GM23338 (cell line): ENCODE measurements at regions not wholly inside any gene's neighbourhood (a gene's known extent, or its start where the extent isn't known, plus 50 kb on each side); places are given as distances from the start of the nearest gene placed in this dataset.

Experiments
- ATAC-seq: fragments of 200-7000 bp; cut with Tn5 transposase; 3 replicates; pipeline ENCODE4 v1.9.1; 2020
- DNase-seq: peaks from one replicate; pipeline ENCODE4 v3.0.0-alpha.2; 2015; ENCODE audit warnings: low spot score
- H2AFZ ChIP-seq: fragments of 200-600 bp; sonication (generic); 2 replicates; pipeline ENCODE4 v1.8.0; 2016; ENCODE audit warnings: antibody characterized with exemption, mild to moderate bottlenecking, moderate library complexity
- H3F3A ChIP-seq: fragments of 200-600 bp; sonication (generic); replicated peaks from 2 replicates; pipeline ENCODE4 v1.8.0; 2017; ENCODE audit warnings: antibody characterized with exemption, mixed run types, low read depth
- H3K27ac ChIP-seq: fragments of 200-600 bp; sonication (generic); 2 replicates; pipeline ENCODE4 v1.6.1; 2016; ENCODE audit warnings: low read depth
- H3K27me3 ChIP-seq: fragments of 200-600 bp; sonication (generic); 2 replicates; pipeline ENCODE4 v1.8.0; 2016; ENCODE audit warnings: mild to moderate bottlenecking, mixed run types, moderate library complexity; ENCODE audit not compliant: insufficient read depth
- H3K36me3 ChIP-seq: fragments of 200-600 bp; sonication (generic); 2 replicates; pipeline ENCODE4 v1.8.0; 2016; ENCODE audit warnings: mild to moderate bottlenecking; ENCODE audit not compliant: insufficient read depth
- H3K4me1 ChIP-seq: fragments of 200-600 bp; sonication (generic); 2 replicates; pipeline ENCODE4 v1.8.0; 2016; ENCODE audit warnings: mild to moderate bottlenecking, moderate library complexity; ENCODE audit not compliant: insufficient read depth
- H3K4me2 ChIP-seq: fragments of 200-600 bp; sonication (generic); 2 replicates; pipeline ENCODE4 v1.7.1; 2017; ENCODE audit warnings: mixed run types
- H3K4me3 ChIP-seq: fragments of 200-600 bp; sonication (generic); 2 replicates; pipeline ENCODE4 v1.6.1; 2016; ENCODE audit warnings: mixed run types
- H3K79me2 ChIP-seq: fragments of 200-600 bp; sonication (generic); replicated peaks from 2 replicates; pipeline ENCODE4 v1.8.0; 2017; ENCODE audit warnings: mild to moderate bottlenecking; ENCODE audit not compliant: insufficient read depth
- H3K9me2 ChIP-seq: fragments of 200-600 bp; sonication (generic); 2 replicates; pipeline ENCODE4 v1.8.0; 2017; ENCODE audit not compliant: insufficient read depth
- H4K20me1 ChIP-seq: fragments of 200-600 bp; sonication (generic); replicated peaks from 2 replicates; pipeline ENCODE4 v1.8.0; 2017; ENCODE audit warnings: mild to moderate bottlenecking; ENCODE audit not compliant: insufficient read depth
- H3K27ac Mint-ChIP-seq: 2 replicates; pipeline ENCODE4 v1.8.0; 2020; ENCODE audit warnings: inconsistent platforms, mild to moderate bottlenecking, moderate library complexity, mixed read lengths
- H3K27me3 Mint-ChIP-seq: 3 replicates; pipeline ENCODE4 v1.8.0; 2022; ENCODE audit warnings: low read depth, mild to moderate bottlenecking, moderate library complexity, mixed read lengths, inconsistent platforms; ENCODE audit not compliant: insufficient read depth, poor library complexity
- H3K36me3 Mint-ChIP-seq: 3 replicates; pipeline ENCODE4 v1.8.0; 2021; ENCODE audit warnings: low read depth, mild to moderate bottlenecking, inconsistent platforms, moderate library complexity, mixed read lengths
- H3K4me1 Mint-ChIP-seq: 3 replicates; pipeline ENCODE4 v1.8.0; 2020; ENCODE audit warnings: mild to moderate bottlenecking, inconsistent platforms, mixed read lengths
- H3K4me3 Mint-ChIP-seq: 3 replicates; pipeline ENCODE4 v1.8.0; 2021; ENCODE audit warnings: moderate library complexity, mild to moderate bottlenecking, inconsistent platforms, mixed read lengths
- H3K9me3 Mint-ChIP-seq: 3 replicates; pipeline ENCODE4 v1.8.0; 2020; ENCODE audit warnings: moderate library complexity, mild to moderate bottlenecking, inconsistent platforms, mixed read lengths
- CREB1 ChIP-seq: fragments of 250-450 bp; sonication (Bioruptor Pico); IDR thresholded peaks from 2 replicates; pipeline ENCODE4 v1.5.0; 2020; ENCODE audit warnings: low read depth, mild to moderate bottlenecking, moderate library complexity
- EZH2 ChIP-seq: fragments of 200-600 bp; sonication (generic); IDR thresholded peaks from one replicate; pipeline ENCODE4 v1.8.0; 2017; ENCODE audit warnings: antibody characterized with exemption, mild to moderate bottlenecking, low read depth; ENCODE audit not compliant: unreplicated experiment
- EZH2phosphoT487 ChIP-seq: fragments of 200-600 bp; sonication (generic); IDR thresholded peaks from one replicate; pipeline ENCODE4 v1.8.1; 2018; ENCODE audit warnings: antibody characterized with exemption; ENCODE audit not compliant: unreplicated experiment
- JUNB ChIP-seq: IDR thresholded peaks from one replicate; pipeline ENCODE4 v1.6.1; 2016; ENCODE audit warnings: antibody characterized with exemption; ENCODE audit not compliant: unreplicated experiment
- NANOG ChIP-seq: IDR thresholded peaks from 2 replicates; pipeline ENCODE4 v1.6.1; 2016; ENCODE audit warnings: antibody characterized with exemption, borderline replicate concordance
- POLR2AphosphoS5 ChIP-seq: IDR thresholded peaks from 2 replicates; pipeline ENCODE4 v1.6.1; 2016; ENCODE audit warnings: antibody characterized with exemption, low read depth
- STAT1 ChIP-seq: IDR thresholded peaks from one replicate; pipeline ENCODE4 v1.6.1; 2016; ENCODE audit warnings: antibody characterized with exemption; ENCODE audit not compliant: unreplicated experiment
- ZNF114 ChIP-seq: fragments of 250-450 bp; sonication (Bioruptor Pico); IDR thresholded peaks from 2 replicates; pipeline ENCODE4 v1.5.0; 2020; ENCODE audit warnings: mild to moderate bottlenecking, moderate library complexity
- ZNF331 ChIP-seq: fragments of 250-450 bp; sonication (Bioruptor Pico); IDR thresholded peaks from 2 replicates; pipeline ENCODE4 v1.5.0; 2020; ENCODE audit warnings: low read depth, mild to moderate bottlenecking, moderate library complexity
- TF ChIP-seq, protein P1 (sequence below), 2 experiments: fragments of 200-600 bp in 1 of 2; sonication (generic) in 1 of 2; conservative IDR thresholded peaks; 2 replicates each; pipeline versions ENCODE4 v1.5.1 to v1.6.1; 2016 to 2017; ENCODE audit warnings: antibody characterized with exemption in 2 of 2, low read depth in 2 of 2, mild to moderate bottlenecking in 2 of 2, moderate library complexity in 1 of 2
- TF ChIP-seq, protein P2 (sequence below): IDR thresholded peaks from one replicate; pipeline ENCODE4 v1.6.1; 2018; ENCODE audit warnings: antibody characterized with exemption; ENCODE audit not compliant: unreplicated experiment
- TF ChIP-seq, protein P3 (sequence below): fragments of 250-450 bp; sonication (Bioruptor Pico); IDR thresholded peaks from 2 replicates; pipeline ENCODE4 v1.5.0; 2020; ENCODE audit warnings: mild to moderate bottlenecking, moderate library complexity
- TF ChIP-seq, protein P4 (sequence below): IDR thresholded peaks from 2 replicates; pipeline ENCODE4 v1.6.1; 2016; ENCODE audit warnings: antibody characterized with exemption

DNA sequence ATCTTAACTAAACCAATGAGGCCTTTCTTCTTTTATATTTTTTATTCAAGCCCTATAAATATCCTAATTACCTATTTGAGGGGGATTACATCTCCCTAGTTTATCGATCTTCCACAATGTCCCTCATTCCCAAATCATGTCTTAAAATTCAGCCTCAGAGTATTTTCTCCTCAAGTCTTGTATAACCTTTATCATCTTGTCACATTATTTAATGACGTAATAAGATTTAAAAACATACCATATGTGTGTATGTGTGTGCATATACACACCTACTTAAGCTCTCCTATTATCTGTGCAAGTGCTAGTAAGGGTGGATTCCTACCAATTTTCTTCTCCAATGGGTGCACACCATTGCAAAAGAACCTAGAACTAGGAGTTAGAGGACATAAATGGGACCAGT, 421.1 kb downstream of the FIGN start:
- Histone ChIP-seq H3K27me3 (no peaks in the 10 kb centered on the region), H2AFZ (no peak overlapping the region), H3F3A (no peaks in the 10 kb centered on the region), H3K4me2 (no peak overlapping the region), H3K27ac (no peak overlapping the region), H3K9me2 (0 out of 2 replicates have a peak, but pooled peaks cover 5% of the 10 kb centered on the region), H3K4me3 (no peak overlapping the region), H3K79me2 (no peaks in the 10 kb centered on the region), H4K20me1 (no peaks in the 10 kb centered on the region), H3K4me1 (no peaks in the 10 kb centered on the region), H3K36me3 (no peaks in the 10 kb centered on the region)
- Mint-ChIP-seq H3K9me3 (peaks cover 6% of the 10 kb centered on the region; the same call in 2 of the 3 replicates), H3K4me1 (no peaks in the 10 kb centered on the region), H3K4me3 (no peak overlapping the region), H3K36me3 (no peaks in the 10 kb centered on the region), H3K27me3 (no peaks in the 10 kb centered on the region), H3K27ac (no peak overlapping the region)
- TF ChIP-seq, protein P1, sequence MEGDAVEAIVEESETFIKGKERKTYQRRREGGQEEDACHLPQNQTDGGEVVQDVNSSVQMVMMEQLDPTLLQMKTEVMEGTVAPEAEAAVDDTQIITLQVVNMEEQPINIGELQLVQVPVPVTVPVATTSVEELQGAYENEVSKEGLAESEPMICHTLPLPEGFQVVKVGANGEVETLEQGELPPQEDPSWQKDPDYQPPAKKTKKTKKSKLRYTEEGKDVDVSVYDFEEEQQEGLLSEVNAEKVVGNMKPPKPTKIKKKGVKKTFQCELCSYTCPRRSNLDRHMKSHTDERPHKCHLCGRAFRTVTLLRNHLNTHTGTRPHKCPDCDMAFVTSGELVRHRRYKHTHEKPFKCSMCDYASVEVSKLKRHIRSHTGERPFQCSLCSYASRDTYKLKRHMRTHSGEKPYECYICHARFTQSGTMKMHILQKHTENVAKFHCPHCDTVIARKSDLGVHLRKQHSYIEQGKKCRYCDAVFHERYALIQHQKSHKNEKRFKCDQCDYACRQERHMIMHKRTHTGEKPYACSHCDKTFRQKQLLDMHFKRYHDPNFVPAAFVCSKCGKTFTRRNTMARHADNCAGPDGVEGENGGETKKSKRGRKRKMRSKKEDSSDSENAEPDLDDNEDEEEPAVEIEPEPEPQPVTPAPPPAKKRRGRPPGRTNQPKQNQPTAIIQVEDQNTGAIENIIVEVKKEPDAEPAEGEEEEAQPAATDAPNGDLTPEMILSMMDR (conservative IDR thresholded peaks at IDR 0.05; ENCODE audit: low read depth in 2 of 2), result no peak
- TF ChIP-seq EZH2phosphoT487 (no peak), CREB1 (CRISPR knock-in tag) (no peak), JUNB (no peak), STAT1 (no peak), ZNF331 (CRISPR knock-in tag) (no peak), EZH2 (no peak), NANOG (no peak), POLR2AphosphoS5 (no peak), ZNF114 (no peak)
- TF ChIP-seq, protein P2, sequence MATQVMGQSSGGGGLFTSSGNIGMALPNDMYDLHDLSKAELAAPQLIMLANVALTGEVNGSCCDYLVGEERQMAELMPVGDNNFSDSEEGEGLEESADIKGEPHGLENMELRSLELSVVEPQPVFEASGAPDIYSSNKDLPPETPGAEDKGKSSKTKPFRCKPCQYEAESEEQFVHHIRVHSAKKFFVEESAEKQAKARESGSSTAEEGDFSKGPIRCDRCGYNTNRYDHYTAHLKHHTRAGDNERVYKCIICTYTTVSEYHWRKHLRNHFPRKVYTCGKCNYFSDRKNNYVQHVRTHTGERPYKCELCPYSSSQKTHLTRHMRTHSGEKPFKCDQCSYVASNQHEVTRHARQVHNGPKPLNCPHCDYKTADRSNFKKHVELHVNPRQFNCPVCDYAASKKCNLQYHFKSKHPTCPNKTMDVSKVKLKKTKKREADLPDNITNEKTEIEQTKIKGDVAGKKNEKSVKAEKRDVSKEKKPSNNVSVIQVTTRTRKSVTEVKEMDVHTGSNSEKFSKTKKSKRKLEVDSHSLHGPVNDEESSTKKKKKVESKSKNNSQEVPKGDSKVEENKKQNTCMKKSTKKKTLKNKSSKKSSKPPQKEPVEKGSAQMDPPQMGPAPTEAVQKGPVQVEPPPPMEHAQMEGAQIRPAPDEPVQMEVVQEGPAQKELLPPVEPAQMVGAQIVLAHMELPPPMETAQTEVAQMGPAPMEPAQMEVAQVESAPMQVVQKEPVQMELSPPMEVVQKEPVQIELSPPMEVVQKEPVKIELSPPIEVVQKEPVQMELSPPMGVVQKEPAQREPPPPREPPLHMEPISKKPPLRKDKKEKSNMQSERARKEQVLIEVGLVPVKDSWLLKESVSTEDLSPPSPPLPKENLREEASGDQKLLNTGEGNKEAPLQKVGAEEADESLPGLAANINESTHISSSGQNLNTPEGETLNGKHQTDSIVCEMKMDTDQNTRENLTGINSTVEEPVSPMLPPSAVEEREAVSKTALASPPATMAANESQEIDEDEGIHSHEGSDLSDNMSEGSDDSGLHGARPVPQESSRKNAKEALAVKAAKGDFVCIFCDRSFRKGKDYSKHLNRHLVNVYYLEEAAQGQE, result no peak
- TF ChIP-seq, protein P3, sequence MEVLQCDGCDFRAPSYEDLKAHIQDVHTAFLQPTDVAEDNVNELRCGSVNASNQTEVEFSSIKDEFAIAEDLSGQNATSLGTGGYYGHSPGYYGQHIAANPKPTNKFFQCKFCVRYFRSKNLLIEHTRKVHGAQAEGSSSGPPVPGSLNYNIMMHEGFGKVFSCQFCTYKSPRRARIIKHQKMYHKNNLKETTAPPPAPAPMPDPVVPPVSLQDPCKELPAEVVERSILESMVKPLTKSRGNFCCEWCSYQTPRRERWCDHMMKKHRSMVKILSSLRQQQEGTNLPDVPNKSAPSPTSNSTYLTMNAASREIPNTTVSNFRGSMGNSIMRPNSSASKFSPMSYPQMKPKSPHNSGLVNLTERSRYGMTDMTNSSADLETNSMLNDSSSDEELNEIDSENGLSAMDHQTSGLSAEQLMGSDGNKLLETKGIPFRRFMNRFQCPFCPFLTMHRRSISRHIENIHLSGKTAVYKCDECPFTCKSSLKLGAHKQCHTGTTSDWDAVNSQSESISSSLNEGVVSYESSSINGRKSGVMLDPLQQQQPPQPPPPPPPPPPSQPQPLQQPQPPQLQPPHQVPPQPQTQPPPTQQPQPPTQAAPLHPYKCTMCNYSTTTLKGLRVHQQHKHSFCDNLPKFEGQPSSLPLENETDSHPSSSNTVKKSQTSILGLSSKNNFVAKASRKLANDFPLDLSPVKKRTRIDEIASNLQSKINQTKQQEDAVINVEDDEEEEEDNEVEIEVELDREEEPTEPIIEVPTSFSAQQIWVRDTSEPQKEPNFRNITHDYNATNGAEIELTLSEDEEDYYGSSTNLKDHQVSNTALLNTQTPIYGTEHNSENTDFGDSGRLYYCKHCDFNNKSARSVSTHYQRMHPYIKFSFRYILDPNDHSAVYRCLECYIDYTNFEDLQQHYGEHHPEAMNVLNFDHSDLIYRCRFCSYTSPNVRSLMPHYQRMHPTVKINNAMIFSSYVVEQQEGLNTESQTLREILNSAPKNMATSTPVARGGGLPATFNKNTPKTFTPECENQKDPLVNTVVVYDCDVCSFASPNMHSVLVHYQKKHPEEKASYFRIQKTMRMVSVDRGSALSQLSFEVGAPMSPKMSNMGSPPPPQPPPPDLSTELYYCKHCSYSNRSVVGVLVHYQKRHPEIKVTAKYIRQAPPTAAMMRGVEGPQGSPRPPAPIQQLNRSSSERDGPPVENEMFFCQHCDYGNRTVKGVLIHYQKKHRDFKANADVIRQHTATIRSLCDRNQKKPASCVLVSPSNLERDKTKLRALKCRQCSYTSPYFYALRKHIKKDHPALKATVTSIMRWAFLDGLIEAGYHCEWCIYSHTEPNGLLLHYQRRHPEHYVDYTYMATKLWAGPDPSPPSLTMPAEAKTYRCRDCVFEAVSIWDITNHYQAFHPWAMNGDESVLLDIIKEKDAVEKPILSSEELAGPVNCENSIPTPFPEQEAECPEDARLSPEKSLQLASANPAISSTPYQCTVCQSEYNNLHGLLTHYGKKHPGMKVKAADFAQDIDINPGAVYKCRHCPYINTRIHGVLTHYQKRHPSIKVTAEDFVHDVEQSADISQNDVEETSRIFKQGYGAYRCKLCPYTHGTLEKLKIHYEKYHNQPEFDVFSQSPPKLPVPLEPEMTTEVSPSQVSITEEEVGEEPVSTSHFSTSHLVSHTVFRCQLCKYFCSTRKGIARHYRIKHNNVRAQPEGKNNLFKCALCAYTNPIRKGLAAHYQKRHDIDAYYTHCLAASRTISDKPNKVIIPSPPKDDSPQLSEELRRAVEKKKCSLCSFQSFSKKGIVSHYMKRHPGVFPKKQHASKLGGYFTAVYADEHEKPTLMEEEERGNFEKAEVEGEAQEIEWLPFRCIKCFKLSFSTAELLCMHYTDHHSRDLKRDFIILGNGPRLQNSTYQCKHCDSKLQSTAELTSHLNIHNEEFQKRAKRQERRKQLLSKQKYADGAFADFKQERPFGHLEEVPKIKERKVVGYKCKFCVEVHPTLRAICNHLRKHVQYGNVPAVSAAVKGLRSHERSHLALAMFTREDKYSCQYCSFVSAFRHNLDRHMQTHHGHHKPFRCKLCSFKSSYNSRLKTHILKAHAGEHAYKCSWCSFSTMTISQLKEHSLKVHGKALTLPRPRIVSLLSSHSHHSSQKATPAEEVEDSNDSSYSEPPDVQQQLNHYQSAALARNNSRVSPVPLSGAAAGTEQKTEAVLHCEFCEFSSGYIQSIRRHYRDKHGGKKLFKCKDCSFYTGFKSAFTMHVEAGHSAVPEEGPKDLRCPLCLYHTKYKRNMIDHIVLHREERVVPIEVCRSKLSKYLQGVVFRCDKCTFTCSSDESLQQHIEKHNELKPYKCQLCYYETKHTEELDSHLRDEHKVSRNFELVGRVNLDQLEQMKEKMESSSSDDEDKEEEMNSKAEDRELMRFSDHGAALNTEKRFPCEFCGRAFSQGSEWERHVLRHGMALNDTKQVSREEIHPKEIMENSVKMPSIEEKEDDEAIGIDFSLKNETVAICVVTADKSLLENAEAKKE (CRISPR knock-in tag), result no peak
- TF ChIP-seq, protein P4, sequence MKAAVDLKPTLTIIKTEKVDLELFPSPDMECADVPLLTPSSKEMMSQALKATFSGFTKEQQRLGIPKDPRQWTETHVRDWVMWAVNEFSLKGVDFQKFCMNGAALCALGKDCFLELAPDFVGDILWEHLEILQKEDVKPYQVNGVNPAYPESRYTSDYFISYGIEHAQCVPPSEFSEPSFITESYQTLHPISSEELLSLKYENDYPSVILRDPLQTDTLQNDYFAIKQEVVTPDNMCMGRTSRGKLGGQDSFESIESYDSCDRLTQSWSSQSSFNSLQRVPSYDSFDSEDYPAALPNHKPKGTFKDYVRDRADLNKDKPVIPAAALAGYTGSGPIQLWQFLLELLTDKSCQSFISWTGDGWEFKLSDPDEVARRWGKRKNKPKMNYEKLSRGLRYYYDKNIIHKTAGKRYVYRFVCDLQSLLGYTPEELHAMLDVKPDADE, result no peak
- DNase-seq (no peak), ATAC-seq (no peak)
